Dendritic cell treated with granulocyte-macrophage colony-stimulating factor and Interleukin-4, amounts not matched to agents 40 ng/mL and 50 ng/mL, for 4 days (primary cell): ENCODE measurements at regions not wholly inside any gene's neighbourhood (a gene's known extent, or its start where the extent isn't known, plus 50 kb on each side); places are given as distances from the start of the nearest gene placed in this dataset.
A peak's percentile ranks its signal among the peaks of the same experiment; 100 is the strongest.

Experiments
- H3K27ac Mint-ChIP-seq: one replicate; pipeline ENCODE4 v1.8.0; 2022; ENCODE audit warnings: mild to moderate bottlenecking, mixed read lengths
- H3K27me3 Mint-ChIP-seq: one replicate; pipeline ENCODE4 v1.8.0; 2022; ENCODE audit warnings: mild to moderate bottlenecking, mixed read lengths
- H3K36me3 Mint-ChIP-seq: one replicate; pipeline ENCODE4 v1.8.0; 2022; ENCODE audit warnings: low read depth, mixed read lengths
- H3K4me1 Mint-ChIP-seq: one replicate; pipeline ENCODE4 v1.8.0; 2022; ENCODE audit warnings: low read depth, mixed read lengths
- H3K4me3 Mint-ChIP-seq: one replicate; pipeline ENCODE4 v1.8.0; 2022; ENCODE audit warnings: mild to moderate bottlenecking, moderate library complexity, mixed read lengths
- H3K9me3 Mint-ChIP-seq: one replicate; pipeline ENCODE4 v1.8.0; 2022; ENCODE audit warnings: mixed read lengths
- intact Hi-C: fragments of 100-400 bp; cut with micrococcal nuclease; formaldehyde crosslinking; loops from one replicate; pipeline ENCODE4 v1.15.0; 2022

GRCh38 chrY:21240662-21241310 is 270.4 kb upstream of the RBMY1B start:
- no peaks in the 10 kb centered on the region for H3K27me3 Mint-ChIP-seq
- intact Hi-C loops: loop anchor here (10.0 kb wide), 1 partner anchor 206 kb away; no protein-coding TSS in a partner anchor
- H3K36me3 Mint-ChIP-seq: peaks cover 25% of the 10 kb centered on the region
- peaks cover 19% of the 10 kb centered on the region for H3K4me1 Mint-ChIP-seq
- no peak overlapping the region for H3K4me3 Mint-ChIP-seq
- no peaks in the 10 kb centered on the region for H3K9me3 Mint-ChIP-seq
- H3K27ac Mint-ChIP-seq: peak overlapping the region; percentile 89

- peaks cover 30% of the 10 kb centered on the region for H3K36me3 Mint-ChIP-seq
- H3K9me3 Mint-ChIP-seq: no peaks in the 10 kb centered on the region
- H3K4me3 Mint-ChIP-seq: no peak overlapping the region
- intact Hi-C loops: loop anchor here (10.0 kb wide), 1 partner anchor 208 kb away; no protein-coding TSS in a partner anchor
- peaks cover 29% of the 10 kb centered on the region for H3K4me1 Mint-ChIP-seq
- no peak overlapping the region for H3K27ac Mint-ChIP-seq
- no peaks in the 10 kb centered on the region for H3K27me3 Mint-ChIP-seq
These were observed 268.3 kb upstream of the RBMY1B start for GRCh38 chrY:21242793-21243192.

- no peak overlapping the region for H3K4me3 Mint-ChIP-seq
- H3K36me3 Mint-ChIP-seq: peaks cover 11% of the 10 kb centered on the region
- intact Hi-C loops: loop anchor here (10.0 kb wide), 1 partner anchor 212 kb away; no protein-coding TSS in a partner anchor
- H3K27me3 Mint-ChIP-seq: no peaks in the 10 kb centered on the region
- no peaks in the 10 kb centered on the region for H3K9me3 Mint-ChIP-seq
- H3K4me1 Mint-ChIP-seq: peaks cover 37% of the 10 kb centered on the region
- H3K27ac Mint-ChIP-seq: peak overlapping the region; percentile 64
These were observed 264.4 kb upstream of the RBMY1B start for GRCh38 chrY:21246780-21247179.

GRCh38 chrY:21248591-21248990 is 262.5 kb upstream of the RBMY1B start:
- peak overlapping the region; percentile 52 for H3K27ac Mint-ChIP-seq
- H3K36me3 Mint-ChIP-seq: peaks cover 5% of the 10 kb centered on the region
- intact Hi-C loops: loop anchor here (10.0 kb wide), 1 partner anchor 214 kb away; no protein-coding TSS in a partner anchor
- H3K4me3 Mint-ChIP-seq: no peak overlapping the region
- no peaks in the 10 kb centered on the region for H3K27me3 Mint-ChIP-seq
- no peaks in the 10 kb centered on the region for H3K9me3 Mint-ChIP-seq
- H3K4me1 Mint-ChIP-seq: peaks cover 37% of the 10 kb centered on the region

- Mint-ChIP-seq H3K9me3 (no peaks in the 10 kb centered on the region), H3K27me3 (no peaks in the 10 kb centered on the region), H3K4me3 (no peak overlapping the region), H3K36me3 (no peaks in the 10 kb centered on the region), H3K27ac (no peak overlapping the region), H3K4me1 (peaks cover 20% of the 10 kb centered on the region)
- intact Hi-C loops: no loop called here
These were observed 257.5 kb upstream of the RBMY1B start for GRCh38 chrY:21253455-21254248.

GRCh38 chrY:21254476-21254875 is 256.7 kb upstream of the RBMY1B start:
- no peak overlapping the region for H3K27ac Mint-ChIP-seq
- no peaks in the 10 kb centered on the region for H3K9me3 Mint-ChIP-seq
- no peaks in the 10 kb centered on the region for H3K27me3 Mint-ChIP-seq
- peaks cover 12% of the 10 kb centered on the region for H3K4me1 Mint-ChIP-seq
- intact Hi-C loops: no loop called here
- H3K4me3 Mint-ChIP-seq: no peak overlapping the region
- no peaks in the 10 kb centered on the region for H3K36me3 Mint-ChIP-seq

- no peaks in the 10 kb centered on the region for H3K4me1 Mint-ChIP-seq
- H3K27ac Mint-ChIP-seq: no peak overlapping the region
- intact Hi-C loops: no loop called here
These were observed 254.3 kb upstream of the RBMY1B start for GRCh38 chrY:21256820-21257219.

GRCh38 chrY:21259707-21260106 is 251.4 kb upstream of the RBMY1B start:
- no peak overlapping the region for H3K27ac Mint-ChIP-seq
- intact Hi-C loops: loop anchor here (2.0 to 10.0 kb wide), 4 partner anchors 165 to 701 kb away; partner anchors contain the start of gene EIF1AY
- no peak overlapping the region for H3K4me3 Mint-ChIP-seq

More at GRCh38 chrY:21256820-21257219, 254.3 kb upstream of the RBMY1B start:
- Mint-ChIP-seq H3K27me3 (no peaks in the 10 kb centered on the region), H3K4me3 (no peak overlapping the region), H3K9me3 (no peaks in the 10 kb centered on the region), H3K36me3 (no peaks in the 10 kb centered on the region)

GRCh38 chrY:21260325-21260724 is 250.8 kb upstream of the RBMY1B start:
- Mint-ChIP-seq H3K27ac (no peak overlapping the region), H3K27me3 (no peaks in the 10 kb centered on the region), H3K9me3 (no peaks in the 10 kb centered on the region), H3K36me3 (no peaks in the 10 kb centered on the region), H3K4me3 (no peak overlapping the region), H3K4me1 (no peaks in the 10 kb centered on the region)
- intact Hi-C loops: loop anchor here (2.0 to 10.0 kb wide), 4 partner anchors 166 to 702 kb away; partner anchors contain the start of gene EIF1AY

More at GRCh38 chrY:21259707-21260106, 251.4 kb upstream of the RBMY1B start:
- Mint-ChIP-seq H3K9me3 (no peaks in the 10 kb centered on the region), H3K4me1 (no peaks in the 10 kb centered on the region), H3K36me3 (no peaks in the 10 kb centered on the region), H3K27me3 (no peaks in the 10 kb centered on the region)

- Mint-ChIP-seq H3K4me1 (no peaks in the 10 kb centered on the region), H3K4me3 (no peak overlapping the region), H3K27ac (no peak overlapping the region), H3K9me3 (no peaks in the 10 kb centered on the region), H3K27me3 (no peaks in the 10 kb centered on the region), H3K36me3 (no peaks in the 10 kb centered on the region)
- intact Hi-C loops: loop anchor here (2.0 to 10.0 kb wide), 4 partner anchors 166 to 702 kb away; partner anchors contain the start of gene EIF1AY
These were observed 250.0 kb upstream of the RBMY1B start for GRCh38 chrY:21261158-21261557.

- H3K4me3 Mint-ChIP-seq: no peak overlapping the region
- intact Hi-C loops: loop anchor here (10.0 kb wide), 1 partner anchor 172 kb away; no protein-coding TSS in a partner anchor
- peaks cover 6% of the 10 kb centered on the region for H3K4me1 Mint-ChIP-seq
- H3K36me3 Mint-ChIP-seq: no peaks in the 10 kb centered on the region
- H3K27ac Mint-ChIP-seq: no peak overlapping the region
- no peaks in the 10 kb centered on the region for H3K27me3 Mint-ChIP-seq
- H3K9me3 Mint-ChIP-seq: no peaks in the 10 kb centered on the region
These were observed 244.4 kb upstream of the RBMY1B start for GRCh38 chrY:21266751-21267150.

- no peaks in the 10 kb centered on the region for H3K27me3 Mint-ChIP-seq
- H3K9me3 Mint-ChIP-seq: no peaks in the 10 kb centered on the region
- H3K36me3 Mint-ChIP-seq: no peaks in the 10 kb centered on the region
- H3K4me1 Mint-ChIP-seq: peaks cover 6% of the 10 kb centered on the region
- H3K4me3 Mint-ChIP-seq: no peak overlapping the region
- no peak overlapping the region for H3K27ac Mint-ChIP-seq
- intact Hi-C loops: loop anchor here (10.0 kb wide), 1 partner anchor 172 kb away; no protein-coding TSS in a partner anchor
These were observed 244.0 kb upstream of the RBMY1B start for GRCh38 chrY:21267164-21267563.

- Mint-ChIP-seq H3K36me3 (no peaks in the 10 kb centered on the region), H3K27me3 (no peaks in the 10 kb centered on the region), H3K4me1 (peaks cover 16% of the 10 kb centered on the region), H3K9me3 (no peaks in the 10 kb centered on the region), H3K27ac (no peak overlapping the region), H3K4me3 (no peak overlapping the region)
- intact Hi-C loops: no loop called here
These were observed 223.4 kb upstream of the RBMY1B start for GRCh38 chrY:21287769-21288168.

GRCh38 chrY:21288908-21289307 is 222.2 kb upstream of the RBMY1B start:
- no peaks in the 10 kb centered on the region for H3K9me3 Mint-ChIP-seq
- H3K4me3 Mint-ChIP-seq: no peak overlapping the region
- no peak overlapping the region for H3K27ac Mint-ChIP-seq
- H3K4me1 Mint-ChIP-seq: peaks cover 16% of the 10 kb centered on the region
- H3K36me3 Mint-ChIP-seq: no peaks in the 10 kb centered on the region
- intact Hi-C loops: no loop called here
- H3K27me3 Mint-ChIP-seq: no peaks in the 10 kb centered on the region
